Stimulated activated CD4-positive, alpha-beta T cell treated with anti-CD3 and anti-CD28 coated beads, Interleukin-2, amount 100 ng/mL, for 4 hours (primary cell): ENCODE measurements at regions not wholly inside any gene's neighbourhood (a gene's known extent, or its start where the extent isn't known, plus 50 kb on each side); places are given as distances from the start of the nearest gene placed in this dataset.

Experiments
- DNase-seq: peaks from one replicate; pipeline ENCODE4 v3.0.0-alpha.2; 2020; ENCODE audit warnings: low read depth

- DNase-seq, result no peak
These were observed 83.3 kb downstream of the EDEM1 start for GRCh38 chr3:5270666-5271371.

GRCh38 chr3:5271372-5271683 lies 83.8 kb downstream of the EDEM1 start:
- DNase-seq, result no peak

GRCh38 chr3:5272387-5272786 lies 84.9 kb downstream of the EDEM1 start:
- DNase-seq, result no peak

- no peak for DNase-seq
These were observed 86.6 kb downstream of the EDEM1 start for GRCh38 chr3:5274091-5274490.

- DNase-seq, result no peak
These were observed 88.0 kb downstream of the EDEM1 start for GRCh38 chr3:5275529-5275928.

GRCh38 chr3:5276934-5277333 lies 89.4 kb downstream of the EDEM1 start:
- no peak for DNase-seq

- DNase-seq, result no peak
These were observed 90.2 kb downstream of the EDEM1 start for GRCh38 chr3:5277612-5278236.

GRCh38 chr3:5278666-5279065 lies 91.2 kb downstream of the EDEM1 start:
- no peak for DNase-seq

- no peak for DNase-seq
These were observed 95.2 kb downstream of the EDEM1 start for GRCh38 chr3:5282703-5283102.

GRCh38 chr3:5285439-5285838 lies 97.9 kb downstream of the EDEM1 start:
- no peak for DNase-seq

GRCh38 chr3:5290915-5291314 lies 103.4 kb downstream of the EDEM1 start:
- DNase-seq, result no peak

GRCh38 chr3:5292512-5292911 lies 105.0 kb downstream of the EDEM1 start:
- DNase-seq, result no peak

- DNase-seq, result no peak
These were observed 105.7 kb downstream of the EDEM1 start for GRCh38 chr3:5293207-5293606.

GRCh38 chr3:5294356-5294755 lies 106.8 kb downstream of the EDEM1 start:
- DNase-seq, result no peak

- DNase-seq, result no peak
These were observed 107.7 kb downstream of the EDEM1 start for GRCh38 chr3:5295191-5295690.

GRCh38 chr3:5296362-5296761 lies 108.9 kb downstream of the EDEM1 start:
- DNase-seq, result no peak

- no peak for DNase-seq
These were observed 110.4 kb downstream of the EDEM1 start for GRCh38 chr3:5297895-5298294.

GRCh38 chr3:5298453-5298852 lies 110.9 kb downstream of the EDEM1 start:
- DNase-seq, result no peak

GRCh38 chr3:5299161-5299560 lies 111.7 kb downstream of the EDEM1 start:
- no peak for DNase-seq

- DNase-seq, result no peak
These were observed 113.1 kb downstream of the EDEM1 start for GRCh38 chr3:5300638-5301037.

- no peak for DNase-seq
These were observed 114.3 kb downstream of the EDEM1 start for GRCh38 chr3:5301651-5302297.

- DNase-seq, result no peak
These were observed 115.2 kb downstream of the EDEM1 start for GRCh38 chr3:5302661-5303060.

- DNase-seq, result no peak
These were observed 116.7 kb downstream of the EDEM1 start for GRCh38 chr3:5304188-5304587.
